ENCODE measurements at regions not wholly inside any gene's neighbourhood (a gene's known extent, or its start where the extent isn't known, plus 50 kb on each side); places are given as distances from the start of the nearest gene placed in this dataset.
A peak's percentile ranks its signal among the peaks of the same experiment; 100 is the strongest.
"Not testable (repeated sequence)": the region's sequence is repeated elsewhere in the genome, so short reads cannot be mapped to it uniquely, and the experiment has no call there.

DNA sequence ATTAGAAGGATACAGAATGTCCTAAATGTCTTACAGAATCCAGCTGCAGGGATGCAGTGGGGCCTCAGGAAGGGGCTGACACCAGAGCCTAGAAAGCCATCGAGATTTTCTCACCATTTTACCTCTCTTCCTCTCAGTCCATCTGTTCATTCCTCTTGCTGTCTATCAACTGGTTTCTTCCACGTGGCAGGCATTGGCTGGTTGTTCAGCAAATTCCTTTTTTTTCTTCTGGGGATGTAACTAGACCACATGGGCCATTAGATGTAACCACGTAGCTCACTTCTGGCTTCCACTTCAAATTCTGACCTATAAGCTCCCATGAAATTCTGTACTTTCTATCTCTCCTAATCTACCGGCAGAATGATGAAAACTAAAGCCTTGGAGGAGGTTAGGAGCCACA lies 93.6 kb upstream of the MTAP start:
- H3K4me1 ChIP-seq (ENCODE audit: control insufficient read depth, insufficient read depth, low read length), result peaks cover 21% of the 10 kb centered on the region
- no peak for DNase-seq (ENCODE audit: low read depth)

DNA sequence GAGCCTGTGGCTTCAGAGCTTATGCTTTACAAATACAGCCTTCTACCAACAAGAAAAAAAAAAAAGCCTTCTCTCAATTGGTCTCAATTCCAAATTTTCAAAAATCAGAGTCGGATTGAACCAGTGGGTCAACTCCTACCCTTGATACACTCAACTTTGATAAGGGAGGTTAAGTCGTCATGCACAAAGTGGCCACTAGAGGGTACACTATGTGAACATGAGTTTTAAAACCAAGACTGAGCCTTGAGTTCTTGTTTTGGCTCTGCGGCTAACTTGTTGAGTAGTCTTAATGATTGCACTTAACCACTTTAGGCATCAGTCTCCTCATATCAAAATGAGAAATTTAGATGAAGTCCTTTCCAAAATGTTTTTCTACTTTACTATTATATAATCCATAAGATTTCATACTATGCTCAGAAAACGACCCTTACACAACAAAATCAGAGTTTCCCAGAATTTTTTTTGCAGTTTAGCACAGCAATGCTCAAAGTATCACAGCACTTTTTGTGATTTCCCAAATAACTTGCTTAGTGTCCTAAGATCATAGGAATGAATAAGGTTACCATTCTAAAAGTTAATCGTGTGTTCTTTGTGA lies 92.9 kb upstream of the MTAP start:
- Histone ChIP-seq H3K36me3 (ENCODE audit: control insufficient read depth, insufficient read depth, low read length, severe bottlenecking) (no peaks in the 10 kb centered on the region), H3K4me1 (ENCODE audit: control insufficient read depth, insufficient read depth, low read length) (peaks cover 21% of the 10 kb centered on the region), H3K27me3 (replicated peaks; ENCODE audit: control insufficient read depth, insufficient read depth, low read length) (no peaks in the 10 kb centered on the region), H3K9me3 (ENCODE audit: control insufficient read depth, low read length) (no peaks in the 10 kb centered on the region), H3K9ac (ENCODE audit: low read length) (no peak overlapping the region), H3K4me3 (ENCODE audit: low read length) (no peak overlapping the region)
- peak; percentile 82 for DNase-seq (ENCODE audit: low read depth)

More for the DNA sequence above, 93.6 kb upstream of the MTAP start:
- no peaks in the 10 kb centered on the region for H3K36me3 ChIP-seq (ENCODE audit: control insufficient read depth, insufficient read depth, low read length, severe bottlenecking)
- no peaks in the 10 kb centered on the region for H3K9me3 ChIP-seq (ENCODE audit: control insufficient read depth, low read length)
- no peaks in the 10 kb centered on the region for H3K27me3 ChIP-seq (replicated peaks; ENCODE audit: control insufficient read depth, insufficient read depth, low read length)
- H3K4me3 ChIP-seq (ENCODE audit: low read length), result no peak overlapping the region
- H3K9ac ChIP-seq (ENCODE audit: low read length), result no peak overlapping the region

- DNase-seq (ENCODE audit: low read depth), result no peak
- H3K27me3 ChIP-seq (replicated peaks; ENCODE audit: control insufficient read depth, insufficient read depth, low read length), result no peaks in the 10 kb centered on the region
- peak overlapping the region; percentile 31 for H3K9ac ChIP-seq (ENCODE audit: low read length)
- H3K4me3 ChIP-seq (ENCODE audit: low read length), result no peak overlapping the region
- H3K36me3 ChIP-seq (ENCODE audit: control insufficient read depth, insufficient read depth, low read length, severe bottlenecking), result no peaks in the 10 kb centered on the region
- no peaks in the 10 kb centered on the region for H3K9me3 ChIP-seq (ENCODE audit: control insufficient read depth, low read length)
- H3K4me1 ChIP-seq (ENCODE audit: control insufficient read depth, insufficient read depth, low read length), result peaks cover 29% of the 10 kb centered on the region
These were observed 91.8 kb upstream of the MTAP start for GRCh38 chr9:21710548-21711191.

- Histone ChIP-seq H3K27me3 (replicated peaks; ENCODE audit: control insufficient read depth, insufficient read depth, low read length) (no peaks in the 10 kb centered on the region), H3K36me3 (ENCODE audit: control insufficient read depth, insufficient read depth, low read length, severe bottlenecking) (no peaks in the 10 kb centered on the region), H3K9ac (ENCODE audit: low read length) (peak overlapping the region; percentile 31), H3K4me3 (ENCODE audit: low read length) (no peak overlapping the region), H3K9me3 (ENCODE audit: control insufficient read depth, low read length) (no peaks in the 10 kb centered on the region), H3K4me1 (ENCODE audit: control insufficient read depth, insufficient read depth, low read length) (peaks cover 35% of the 10 kb centered on the region)
- no peak for DNase-seq (ENCODE audit: low read depth)
These were observed 90.9 kb upstream of the MTAP start for GRCh38 chr9:21711504-21711903.

DNA sequence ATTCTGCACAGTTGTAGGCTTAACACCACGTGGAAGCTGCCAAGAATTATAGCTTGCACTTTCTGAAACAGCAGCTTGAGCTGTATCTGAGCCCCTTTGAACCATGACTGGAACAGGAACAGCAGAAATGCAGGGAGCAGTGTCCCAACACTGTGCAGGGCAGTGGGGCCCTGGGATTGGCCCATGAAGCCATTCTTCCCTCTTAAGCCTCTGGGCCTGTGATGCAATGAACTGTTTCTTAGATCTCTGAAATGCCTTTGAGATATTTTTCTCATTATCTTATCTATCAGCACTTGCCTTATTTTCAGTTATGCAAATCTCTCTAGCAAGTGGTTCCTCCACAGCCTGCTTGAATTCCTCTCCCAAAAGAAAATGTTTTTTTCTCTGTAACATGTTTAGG lies 87.0 kb upstream of the MTAP start:
- Histone ChIP-seq H3K4me3 (ENCODE audit: low read length) (no peak overlapping the region), H3K9me3 (ENCODE audit: control insufficient read depth, low read length) (no peaks in the 10 kb centered on the region), H3K36me3 (ENCODE audit: control insufficient read depth, insufficient read depth, low read length, severe bottlenecking) (no peaks in the 10 kb centered on the region), H3K4me1 (ENCODE audit: control insufficient read depth, insufficient read depth, low read length) (peaks cover 33% of the 10 kb centered on the region), H3K27me3 (replicated peaks; ENCODE audit: control insufficient read depth, insufficient read depth, low read length) (no peaks in the 10 kb centered on the region), H3K9ac (ENCODE audit: low read length) (no peak overlapping the region)
- peak; percentile 63 for DNase-seq (ENCODE audit: low read depth)

- H3K27me3 ChIP-seq (replicated peaks; ENCODE audit: control insufficient read depth, insufficient read depth, low read length), result no peaks in the 10 kb centered on the region
- H3K9ac ChIP-seq (ENCODE audit: low read length), result no peak overlapping the region
- no peak overlapping the region for H3K4me3 ChIP-seq (ENCODE audit: low read length)
- no peak for DNase-seq (ENCODE audit: low read depth)
- no peaks in the 10 kb centered on the region for H3K36me3 ChIP-seq (ENCODE audit: control insufficient read depth, insufficient read depth, low read length, severe bottlenecking)
- H3K4me1 ChIP-seq (ENCODE audit: control insufficient read depth, insufficient read depth, low read length), result peaks cover 5% of the 10 kb centered on the region
- H3K9me3 ChIP-seq (ENCODE audit: control insufficient read depth, low read length), result no peaks in the 10 kb centered on the region
These were observed 81.7 kb upstream of the MTAP start for GRCh38 chr9:21720758-21721157.

- not testable (repeated sequence) for H3K4me3 ChIP-seq (ENCODE audit: low read length); DNase-seq (ENCODE audit: low read depth); H3K36me3 ChIP-seq (ENCODE audit: control insufficient read depth, insufficient read depth, low read length, severe bottlenecking); H3K9me3 ChIP-seq (ENCODE audit: control insufficient read depth, low read length); H3K27me3 ChIP-seq (replicated peaks; ENCODE audit: control insufficient read depth, insufficient read depth, low read length); H3K9ac ChIP-seq (ENCODE audit: low read length)
- H3K4me1 ChIP-seq (ENCODE audit: control insufficient read depth, insufficient read depth, low read length), result peaks cover 27% of the 10 kb centered on the region
These were observed 75.0 kb upstream of the MTAP start for GRCh38 chr9:21727411-21727810.

- H3K36me3 ChIP-seq (ENCODE audit: control insufficient read depth, insufficient read depth, low read length, severe bottlenecking), result no peaks in the 10 kb centered on the region
- peak; percentile 26 for DNase-seq (ENCODE audit: low read depth)
- H3K4me3 ChIP-seq (ENCODE audit: low read length), result peak overlapping the region; percentile 13
- H3K4me1 ChIP-seq (ENCODE audit: control insufficient read depth, insufficient read depth, low read length), result peaks cover 27% of the 10 kb centered on the region
- no peak overlapping the region for H3K9ac ChIP-seq (ENCODE audit: low read length)
- no peaks in the 10 kb centered on the region for H3K9me3 ChIP-seq (ENCODE audit: control insufficient read depth, low read length)
- no peaks in the 10 kb centered on the region for H3K27me3 ChIP-seq (replicated peaks; ENCODE audit: control insufficient read depth, insufficient read depth, low read length)
These were observed 73.7 kb upstream of the MTAP start for GRCh38 chr9:21728781-21729180.

- Histone ChIP-seq H3K9me3 (ENCODE audit: control insufficient read depth, low read length) (no peaks in the 10 kb centered on the region), H3K4me1 (ENCODE audit: control insufficient read depth, insufficient read depth, low read length) (peaks cover 27% of the 10 kb centered on the region)
These were observed 72.8 kb upstream of the MTAP start for GRCh38 chr9:21729648-21730047.

GRCh38 chr9:21730899-21731298 lies 71.5 kb upstream of the MTAP start:
- Histone ChIP-seq H3K4me3 (ENCODE audit: low read length) (no peak overlapping the region), H3K9me3 (ENCODE audit: control insufficient read depth, low read length) (peaks cover 2% of the 10 kb centered on the region), H3K36me3 (ENCODE audit: control insufficient read depth, insufficient read depth, low read length, severe bottlenecking) (no peaks in the 10 kb centered on the region), H3K4me1 (ENCODE audit: control insufficient read depth, insufficient read depth, low read length) (peaks cover 27% of the 10 kb centered on the region), H3K27me3 (replicated peaks; ENCODE audit: control insufficient read depth, insufficient read depth, low read length) (no peaks in the 10 kb centered on the region), H3K9ac (ENCODE audit: low read length) (no peak overlapping the region)
- DNase-seq (ENCODE audit: low read depth), result peak; percentile 43

More at GRCh38 chr9:21729648-21730047, 72.8 kb upstream of the MTAP start:
- H3K36me3 ChIP-seq (ENCODE audit: control insufficient read depth, insufficient read depth, low read length, severe bottlenecking), result no peaks in the 10 kb centered on the region
- no peaks in the 10 kb centered on the region for H3K27me3 ChIP-seq (replicated peaks; ENCODE audit: control insufficient read depth, insufficient read depth, low read length)
- no peak overlapping the region for H3K9ac ChIP-seq (ENCODE audit: low read length)
- DNase-seq (ENCODE audit: low read depth), result no peak
- H3K4me3 ChIP-seq (ENCODE audit: low read length), result peak overlapping the region; percentile 5

- Histone ChIP-seq H3K9ac (ENCODE audit: low read length) (no peak overlapping the region), H3K9me3 (ENCODE audit: control insufficient read depth, low read length) (no peaks in the 10 kb centered on the region), H3K4me3 (ENCODE audit: low read length) (no peak overlapping the region), H3K36me3 (ENCODE audit: control insufficient read depth, insufficient read depth, low read length, severe bottlenecking) (no peaks in the 10 kb centered on the region), H3K27me3 (replicated peaks; ENCODE audit: control insufficient read depth, insufficient read depth, low read length) (no peaks in the 10 kb centered on the region), H3K4me1 (ENCODE audit: control insufficient read depth, insufficient read depth, low read length) (peaks cover 48% of the 10 kb centered on the region)
- DNase-seq (ENCODE audit: low read depth), result no peak
These were observed 61.3 kb upstream of the MTAP start for GRCh38 chr9:21741151-21741550.

DNA sequence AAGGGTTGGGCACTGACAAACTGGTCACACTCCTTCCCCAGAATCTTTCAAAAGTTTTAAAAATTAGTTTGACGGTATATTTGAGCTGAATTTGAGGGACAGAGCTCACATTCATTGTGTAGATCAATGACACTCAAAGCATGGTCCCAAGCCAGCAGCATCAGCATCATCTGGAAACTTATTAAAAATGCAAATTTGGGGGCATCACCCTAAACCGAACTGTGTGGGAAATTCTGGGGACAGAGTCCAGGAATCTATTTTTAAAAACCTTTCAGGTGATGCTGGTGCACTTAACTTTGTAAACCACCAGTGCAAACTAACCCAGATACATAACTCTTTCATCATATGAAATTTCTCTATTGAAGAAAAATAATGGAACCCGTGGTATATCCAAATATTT lies 58.1 kb upstream of the MTAP start:
- no peak for DNase-seq (ENCODE audit: low read depth)

More for the DNA sequence above, 58.1 kb upstream of the MTAP start:
- Histone ChIP-seq H3K9me3 (ENCODE audit: control insufficient read depth, low read length) (no peaks in the 10 kb centered on the region), H3K36me3 (ENCODE audit: control insufficient read depth, insufficient read depth, low read length, severe bottlenecking) (no peaks in the 10 kb centered on the region), H3K4me1 (ENCODE audit: control insufficient read depth, insufficient read depth, low read length) (peaks cover 64% of the 10 kb centered on the region), H3K9ac (ENCODE audit: low read length) (peak overlapping the region; percentile 37), H3K27me3 (replicated peaks; ENCODE audit: control insufficient read depth, insufficient read depth, low read length) (no peaks in the 10 kb centered on the region), H3K4me3 (ENCODE audit: low read length) (peak overlapping the region; percentile 41)

All from adipocyte (in vitro differentiated cells).